Keratinocyte (primary cell): ENCODE measurements at regions not wholly inside any gene's neighbourhood (a gene's known extent, or its start where the extent isn't known, plus 50 kb on each side); places are given as distances from the start of the nearest gene placed in this dataset.

ENCODE experiments used
- CTCF ChIP-seq, 3 experiments: IDR thresholded peaks in 1 of 3; conservative IDR thresholded peaks in 1 of 3; optimal IDR thresholded peaks in 1 of 3; 2 replicates in 2 of 3; 3 replicates in 1 of 3; pipeline versions ENCODE3 to v1.5.1; 2011; ENCODE audit warnings: low read length in 3 of 3, mild to moderate bottlenecking in 3 of 3, moderate library complexity in 2 of 3, control low read depth in 1 of 3, inconsistent platforms in 1 of 3; ENCODE audit not compliant: insufficient read depth in 2 of 3; ENCODE audit errors: extremely low read depth in 1 of 3
- EZH2 ChIP-seq: IDR thresholded peaks from one replicate; pipeline ENCODE4 v1.6.1; 2012; ENCODE audit warnings: inconsistent platforms, mild to moderate bottlenecking, low read length, moderate library complexity

GRCh38 chr3:81315030-81315429 lies 446.4 kb downstream of the GBE1 start:
- TF ChIP-seq CTCF (optimal IDR thresholded peaks at IDR 0.05 in 1 of 3, IDR thresholded peaks at IDR 0.05 in 1 of 3, conservative IDR thresholded peaks at IDR 0.05 in 1 of 3; ENCODE audit: extremely low read depth in 1 of 3, insufficient read depth in 2 of 3, low read length in 3 of 3), result no peak
- TF ChIP-seq EZH2, result no peak
